Chondrocyte (in vitro differentiated cells): ENCODE measurements at regions not wholly inside any gene's neighbourhood (a gene's known extent, or its start where the extent isn't known, plus 50 kb on each side); places are given as distances from the start of the nearest gene placed in this dataset.

Source experiments
- DNase-seq: peaks from one replicate; pipeline ENCODE4 v3.0.0; 2021; ENCODE audit warnings: mixed read lengths, low spot score
- H3K27ac Mint-ChIP-seq: one replicate; pipeline ENCODE4 v1.8.0; 2021; ENCODE audit warnings: mild to moderate bottlenecking, moderate library complexity, mixed read lengths; ENCODE audit not compliant: unreplicated experiment
- H3K27me3 Mint-ChIP-seq: 2 replicates; pipeline ENCODE4 v1.8.0; 2021; ENCODE audit warnings: low read depth, mixed read lengths
- H3K36me3 Mint-ChIP-seq: 2 replicates; pipeline ENCODE4 v1.8.0; 2021; ENCODE audit warnings: low read depth, mixed read lengths
- H3K4me1 Mint-ChIP-seq: 2 replicates; pipeline ENCODE4 v1.8.0; 2021; ENCODE audit warnings: low read depth, mild to moderate bottlenecking, mixed read lengths
- H3K4me3 Mint-ChIP-seq: one replicate; pipeline ENCODE4 v1.8.0; 2021; ENCODE audit warnings: mild to moderate bottlenecking, moderate library complexity, mixed read lengths; ENCODE audit not compliant: unreplicated experiment
- H3K9me3 Mint-ChIP-seq: 2 replicates; pipeline ENCODE4 v1.8.0; 2021; ENCODE audit warnings: low read depth, mixed read lengths
- CTCF ChIP-seq: fragments of 200-600 bp; sonication (generic); IDR thresholded peaks from 2 replicates; pipeline ENCODE4 v1.5.0; 2021; ENCODE audit warnings: antibody characterized with exemption, mild to moderate bottlenecking, moderate library complexity

GRCh38 chr5:3715062-3715461, 119.4 kb downstream of the IRX1 start:
- Mint-ChIP-seq H3K9me3 (peaks cover 20% of the 10 kb centered on the region), H3K4me3 (no peak overlapping the region), H3K4me1 (no peaks in the 10 kb centered on the region), H3K27me3 (no peaks in the 10 kb centered on the region), H3K36me3 (no peaks in the 10 kb centered on the region), H3K27ac (no peak overlapping the region)
- DNase-seq, result no peak
- no peak for TF ChIP-seq CTCF

GRCh38 chr5:3729631-3730030, 134.0 kb downstream of the IRX1 start:
- no peaks in the 10 kb centered on the region for H3K4me1 Mint-ChIP-seq
- H3K9me3 Mint-ChIP-seq, result peaks cover 3% of the 10 kb centered on the region
- no peak for DNase-seq
- no peaks in the 10 kb centered on the region for H3K27me3 Mint-ChIP-seq
- TF ChIP-seq CTCF, result no peak
- no peak overlapping the region for H3K27ac Mint-ChIP-seq
- no peaks in the 10 kb centered on the region for H3K36me3 Mint-ChIP-seq
- H3K4me3 Mint-ChIP-seq, result no peak overlapping the region

- no peak overlapping the region for H3K27ac Mint-ChIP-seq
- no peaks in the 10 kb centered on the region for H3K27me3 Mint-ChIP-seq
- H3K9me3 Mint-ChIP-seq, result peaks cover 6% of the 10 kb centered on the region
- H3K4me3 Mint-ChIP-seq, result no peak overlapping the region
- no peaks in the 10 kb centered on the region for H3K36me3 Mint-ChIP-seq
- no peaks in the 10 kb centered on the region for H3K4me1 Mint-ChIP-seq
- TF ChIP-seq CTCF, result no peak
- DNase-seq, result no peak
Measured at GRCh38 chr5:3734632-3735031, 139.0 kb downstream of the IRX1 start.

- H3K27ac Mint-ChIP-seq, result no peak overlapping the region
- H3K36me3 Mint-ChIP-seq, result no peaks in the 10 kb centered on the region
- peaks cover 8% of the 10 kb centered on the region for H3K9me3 Mint-ChIP-seq
- H3K27me3 Mint-ChIP-seq, result no peaks in the 10 kb centered on the region
- TF ChIP-seq CTCF, result no peak
- no peaks in the 10 kb centered on the region for H3K4me1 Mint-ChIP-seq
- no peak for DNase-seq
- H3K4me3 Mint-ChIP-seq, result no peak overlapping the region
Measured at GRCh38 chr5:3736466-3736865, 140.8 kb downstream of the IRX1 start.

- Mint-ChIP-seq H3K27ac (no peak overlapping the region), H3K4me1 (no peaks in the 10 kb centered on the region), H3K27me3 (no peaks in the 10 kb centered on the region), H3K9me3 (peaks cover 12% of the 10 kb centered on the region), H3K4me3 (no peak overlapping the region), H3K36me3 (no peaks in the 10 kb centered on the region)
- DNase-seq, result no peak
- no peak for TF ChIP-seq CTCF
Measured at GRCh38 chr5:3736926-3737325, 141.3 kb downstream of the IRX1 start.
